CD14-positive monocyte (primary cell): ENCODE measurements at regions not wholly inside any gene's neighbourhood (a gene's known extent, or its start where the extent isn't known, plus 50 kb on each side); places are given as distances from the start of the nearest gene placed in this dataset.

ENCODE experiments used
- DNase-seq, 3 donors: peaks; one replicate each; pipeline ENCODE4 v3.0.0-alpha.2; 2011 to 2022
- H2AFZ ChIP-seq: 2 replicates; pipeline ENCODE4 v1.6.0; 2012; ENCODE audit warnings: mild to moderate bottlenecking, low read depth, low read length, inconsistent platforms; ENCODE audit not compliant: insufficient read depth, poor library complexity, severe bottlenecking
- H3K27ac ChIP-seq, 2 donors: 1 replicate in 1 of 2; 2 replicates in 1 of 2; pipeline ENCODE4 v1.5.1; 2012 to 2013; ENCODE audit warnings: low read length in 2 of 2, control low read depth in 1 of 2, inconsistent platforms in 1 of 2, low read depth in 1 of 2, mild to moderate bottlenecking in 1 of 2
- H3K27me3 ChIP-seq, 2 donors: one replicate each; pipeline versions ENCODE4 v1.6.0 to v1.6.1; 2011 to 2013; ENCODE audit warnings: low read length in 2 of 2; ENCODE audit not compliant: control insufficient read depth in 2 of 2, insufficient read depth in 2 of 2
- H3K36me3 ChIP-seq, 2 donors: replicated peaks in 1 of 2; 1 replicate in 1 of 2; 2 replicates in 1 of 2; pipeline versions ENCODE4 v1.5.1 to v1.6.1; 2012 to 2013; ENCODE audit warnings: low read length in 2 of 2, control low read depth in 1 of 2, inconsistent platforms in 1 of 2, mild to moderate bottlenecking in 1 of 2; ENCODE audit not compliant: insufficient read depth in 2 of 2, control insufficient read depth in 1 of 2
- H3K4me1 ChIP-seq, 2 donors: 1 replicate in 1 of 2; 2 replicates in 1 of 2; pipeline versions ENCODE4 v1.5.1 to v1.6.1; 2012 to 2013; ENCODE audit warnings: low read length in 2 of 2, control low read depth in 1 of 2, inconsistent platforms in 1 of 2, mild to moderate bottlenecking in 1 of 2, moderate library complexity in 1 of 2; ENCODE audit not compliant: insufficient read depth in 2 of 2, control insufficient read depth in 1 of 2
- H3K4me2 ChIP-seq: replicated peaks from 2 replicates; pipeline ENCODE3; 2012; ENCODE audit warnings: low read length, moderate library complexity, mild to moderate bottlenecking; ENCODE audit not compliant: poor library complexity, severe bottlenecking; ENCODE audit errors: extremely low read depth
- H3K4me3 ChIP-seq, 3 experiments: fragments of 200-600 bp in 1 of 3; sonication (generic) in 1 of 3; replicated peaks in 1 of 3; 1 replicate in 2 of 3; 2 replicates in 1 of 3; pipeline ENCODE4 v1.5.1; 2011 to 2013; ENCODE audit warnings: low read length in 3 of 3, mild to moderate bottlenecking in 3 of 3, control low read depth in 2 of 3, low read depth in 2 of 3, inconsistent platforms in 1 of 3, moderate library complexity in 1 of 3
- H3K79me2 ChIP-seq: 2 replicates; pipeline ENCODE4 v1.6.0; 2012; ENCODE audit warnings: mild to moderate bottlenecking, control low read depth, inconsistent platforms, low read length, moderate library complexity; ENCODE audit not compliant: insufficient read depth
- H3K9ac ChIP-seq: 2 replicates; pipeline ENCODE4 v1.6.0; 2017; ENCODE audit warnings: low read length, mild to moderate bottlenecking; ENCODE audit not compliant: insufficient read depth, poor library complexity, severe bottlenecking
- H3K9me3 ChIP-seq, 2 donors: replicated peaks in 1 of 2; 1 replicate in 1 of 2; 2 replicates in 1 of 2; pipeline versions ENCODE4 v1.5.1 to v1.6.1; 2012 to 2013; ENCODE audit warnings: low read length in 2 of 2, control low read depth in 1 of 2; ENCODE audit not compliant: control insufficient read depth in 1 of 2, insufficient read depth in 1 of 2
- H4K20me1 ChIP-seq: 2 replicates; pipeline ENCODE4 v1.6.0; 2012; ENCODE audit warnings: mild to moderate bottlenecking, low read length, control low read depth, moderate library complexity; ENCODE audit not compliant: insufficient read depth
- H3K27ac Mint-ChIP-seq, 7 donors: one replicate each; pipeline ENCODE4 v1.8.0; 2020; ENCODE audit warnings: mild to moderate bottlenecking in 7 of 7, mixed read lengths in 7 of 7, moderate library complexity in 6 of 7, inconsistent platforms in 2 of 7
- H3K27me3 Mint-ChIP-seq, 3 donors: one replicate each; pipeline ENCODE4 v1.8.0; 2021 to 2022; ENCODE audit warnings: low read depth in 3 of 3, mild to moderate bottlenecking in 3 of 3, mixed read lengths in 3 of 3, moderate library complexity in 3 of 3, inconsistent platforms in 1 of 3
- H3K36me3 Mint-ChIP-seq, 2 donors: one replicate each; pipeline ENCODE4 v1.8.0; 2020; ENCODE audit warnings: mixed read lengths in 2 of 2, inconsistent platforms in 1 of 2, mild to moderate bottlenecking in 1 of 2
- H3K4me1 Mint-ChIP-seq: one replicate; pipeline ENCODE4 v1.8.0; 2020; ENCODE audit warnings: mild to moderate bottlenecking, mixed read lengths
- H3K4me3 Mint-ChIP-seq, 2 donors: one replicate each; pipeline ENCODE4 v1.8.0; 2020; ENCODE audit warnings: mild to moderate bottlenecking in 2 of 2, mixed read lengths in 2 of 2, moderate library complexity in 1 of 2
- H3K9me3 Mint-ChIP-seq, 7 donors: one replicate each; pipeline ENCODE4 v1.8.0; 2020 to 2022; ENCODE audit warnings: mixed read lengths in 7 of 7, mild to moderate bottlenecking in 6 of 7, moderate library complexity in 6 of 7, inconsistent platforms in 2 of 7
- WGBS: methylation state at CpG from one replicate; pipeline ENCODE4 v1.1.5; 2013; ENCODE audit warnings: missing lambda C conversion rate; ENCODE audit not compliant: insufficient coverage; 5-methylcytosine and 5-hydroxymethylcytosine counted together
- intact Hi-C, 2 donors: fragments of 100-400 bp; cut with micrococcal nuclease; formaldehyde crosslinking; loops; one replicate each; pipeline versions ENCODE4 v1.15.0 to v1.15.1; 2023
- TF ChIP-seq, protein P1 (sequence below): fragments of 200-600 bp; IDR thresholded peaks from one replicate; pipeline ENCODE4 v1.8.0; 2022; ENCODE audit warnings: antibody characterized with exemption, mild to moderate bottlenecking

DNA sequence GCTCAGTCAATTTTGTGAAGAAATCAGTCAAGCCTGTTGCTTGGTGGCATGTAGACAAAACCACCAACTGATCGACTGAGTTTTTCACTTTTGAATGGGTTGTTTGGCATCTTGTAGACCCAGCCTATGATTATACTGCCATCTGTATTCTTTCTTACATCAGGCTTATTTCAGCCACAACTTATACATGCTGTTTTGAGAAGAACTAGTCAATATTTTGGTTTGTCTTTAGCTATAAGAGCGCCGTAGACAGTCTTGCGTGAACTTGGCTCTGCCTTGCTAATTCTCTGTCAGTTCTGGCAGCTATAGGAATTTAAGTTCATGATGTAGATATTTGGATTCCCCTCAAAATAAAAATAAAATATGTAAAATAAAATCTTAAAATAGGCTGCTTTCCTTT lies 742.0 kb upstream of the FANCL start:
- H2AFZ ChIP-seq: no peak overlapping the region
- no peak overlapping the region for H3K27ac ChIP-seq
- H3K4me2 ChIP-seq: no peak overlapping the region
- no peak overlapping the region for H3K9ac ChIP-seq
- no peak overlapping the region for H3K4me3 Mint-ChIP-seq
- H3K27ac Mint-ChIP-seq: no peak overlapping the region
- intact Hi-C loops: no loop called here
- H3K79me2 ChIP-seq: no peaks in the 10 kb centered on the region
- H3K4me1 Mint-ChIP-seq: no peaks in the 10 kb centered on the region
- no peaks in the 10 kb centered on the region for H3K27me3 ChIP-seq
- H4K20me1 ChIP-seq: no peaks in the 10 kb centered on the region
- no peaks in the 10 kb centered on the region for H3K36me3 ChIP-seq
- H3K4me3 ChIP-seq: no peak overlapping the region
- TF ChIP-seq, protein P1, sequence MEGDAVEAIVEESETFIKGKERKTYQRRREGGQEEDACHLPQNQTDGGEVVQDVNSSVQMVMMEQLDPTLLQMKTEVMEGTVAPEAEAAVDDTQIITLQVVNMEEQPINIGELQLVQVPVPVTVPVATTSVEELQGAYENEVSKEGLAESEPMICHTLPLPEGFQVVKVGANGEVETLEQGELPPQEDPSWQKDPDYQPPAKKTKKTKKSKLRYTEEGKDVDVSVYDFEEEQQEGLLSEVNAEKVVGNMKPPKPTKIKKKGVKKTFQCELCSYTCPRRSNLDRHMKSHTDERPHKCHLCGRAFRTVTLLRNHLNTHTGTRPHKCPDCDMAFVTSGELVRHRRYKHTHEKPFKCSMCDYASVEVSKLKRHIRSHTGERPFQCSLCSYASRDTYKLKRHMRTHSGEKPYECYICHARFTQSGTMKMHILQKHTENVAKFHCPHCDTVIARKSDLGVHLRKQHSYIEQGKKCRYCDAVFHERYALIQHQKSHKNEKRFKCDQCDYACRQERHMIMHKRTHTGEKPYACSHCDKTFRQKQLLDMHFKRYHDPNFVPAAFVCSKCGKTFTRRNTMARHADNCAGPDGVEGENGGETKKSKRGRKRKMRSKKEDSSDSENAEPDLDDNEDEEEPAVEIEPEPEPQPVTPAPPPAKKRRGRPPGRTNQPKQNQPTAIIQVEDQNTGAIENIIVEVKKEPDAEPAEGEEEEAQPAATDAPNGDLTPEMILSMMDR: no peak
- peaks cover 0 to 5% (median 0%) of the 10 kb centered on the region in 7 donors for H3K9me3 Mint-ChIP-seq
- no peaks in the 10 kb centered on the region for H3K36me3 Mint-ChIP-seq
- H3K9me3 ChIP-seq: no peaks in the 10 kb centered on the region
- no peak for DNase-seq
- no peaks in the 10 kb centered on the region for H3K4me1 ChIP-seq
- no peaks in the 10 kb centered on the region for H3K27me3 Mint-ChIP-seq
- WGBS: no CpG with 5 or more reads among the region's 4 CpGs

DNA sequence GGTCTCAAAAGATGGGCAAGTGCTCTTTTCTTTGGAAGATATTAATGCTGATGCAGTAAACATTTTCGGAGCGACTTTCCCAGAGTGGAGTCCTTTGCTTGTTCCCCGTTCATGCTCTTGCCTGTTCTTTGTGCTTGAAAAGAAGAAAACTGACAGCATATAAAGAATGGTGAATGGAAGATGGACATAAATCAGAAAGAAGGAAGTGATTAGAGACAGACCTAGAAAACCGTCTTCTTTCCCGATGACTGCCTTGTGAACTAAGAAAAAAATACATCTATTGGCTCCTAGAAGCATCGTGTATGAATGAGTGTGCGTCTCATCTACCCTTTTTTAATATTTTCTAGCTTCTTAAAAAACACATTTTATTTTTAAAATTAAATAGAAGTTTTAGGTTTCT lies 740.1 kb upstream of the FANCL start:
- Mint-ChIP-seq H3K9me3 (peaks cover 0 to 2% (median 0%) of the 10 kb centered on the region in 7 donors), H3K27ac (no peak overlapping the region), H3K36me3 (no peaks in the 10 kb centered on the region), H3K4me1 (no peaks in the 10 kb centered on the region), H3K27me3 (no peaks in the 10 kb centered on the region), H3K4me3 (no peak overlapping the region)
- Histone ChIP-seq H3K4me1 (no peaks in the 10 kb centered on the region), H3K9ac (no peak overlapping the region), H3K27ac (no peak overlapping the region), H3K4me2 (no peak overlapping the region), H3K27me3 (no peaks in the 10 kb centered on the region), H3K79me2 (no peaks in the 10 kb centered on the region), H2AFZ (no peak overlapping the region), H4K20me1 (no peaks in the 10 kb centered on the region), H3K4me3 (no peak overlapping the region), H3K36me3 (no peaks in the 10 kb centered on the region), H3K9me3 (no peaks in the 10 kb centered on the region)
- DNase-seq: no peak
- intact Hi-C loops: no loop called here
- TF ChIP-seq, protein P1: no peak
- WGBS: 54% methylated on average over 3 of the region's 7 CpGs
